Upper lobe of right lung (tissue), 1 donor: ENCODE measurements at regions not wholly inside any gene's neighbourhood (a gene's known extent, or its start where the extent isn't known, plus 50 kb on each side); places are given as distances from the start of the nearest gene placed in this dataset.

Experiments used
- ATAC-seq: fragments of 200-7000 bp; cut with Tn5 transposase; one replicate; pipeline ENCODE4 v1.9.1; 2020; ENCODE audit warnings: mild to moderate bottlenecking, moderate library complexity
- DNase-seq: peaks from one replicate; pipeline ENCODE4 v3.0.0-alpha.2; 2020
- H3K27ac ChIP-seq: fragments of 200-600 bp; one replicate; pipeline ENCODE4 v1.8.0; 2022
- H3K27me3 ChIP-seq: fragments of 200-600 bp; one replicate; pipeline ENCODE4 v1.8.0; 2022; ENCODE audit warnings: mild to moderate bottlenecking
- H3K36me3 ChIP-seq: fragments of 200-600 bp; one replicate; pipeline ENCODE4 v1.8.0; 2022
- H3K4me1 ChIP-seq: fragments of 200-600 bp; one replicate; pipeline ENCODE4 v1.8.0; 2022
- H3K4me3 ChIP-seq: fragments of 200-600 bp; one replicate; pipeline ENCODE4 v1.8.0; 2022; ENCODE audit warnings: mild to moderate bottlenecking
- H3K9me3 ChIP-seq: fragments of 200-600 bp; one replicate; pipeline ENCODE4 v1.8.0; 2022
- CTCF ChIP-seq: fragments of 200-600 bp; IDR thresholded peaks from one replicate; pipeline ENCODE4 v1.8.0; 2022; ENCODE audit warnings: antibody characterized with exemption
- intact Hi-C: fragments of 100-400 bp; cut with DNase I; formaldehyde crosslinking; loops from one replicate; pipeline ENCODE4 v1.11.0; 2022
- donor health status: DM: no; HTN: yes; CAD: no; lungs with severe emphysema.

DNA sequence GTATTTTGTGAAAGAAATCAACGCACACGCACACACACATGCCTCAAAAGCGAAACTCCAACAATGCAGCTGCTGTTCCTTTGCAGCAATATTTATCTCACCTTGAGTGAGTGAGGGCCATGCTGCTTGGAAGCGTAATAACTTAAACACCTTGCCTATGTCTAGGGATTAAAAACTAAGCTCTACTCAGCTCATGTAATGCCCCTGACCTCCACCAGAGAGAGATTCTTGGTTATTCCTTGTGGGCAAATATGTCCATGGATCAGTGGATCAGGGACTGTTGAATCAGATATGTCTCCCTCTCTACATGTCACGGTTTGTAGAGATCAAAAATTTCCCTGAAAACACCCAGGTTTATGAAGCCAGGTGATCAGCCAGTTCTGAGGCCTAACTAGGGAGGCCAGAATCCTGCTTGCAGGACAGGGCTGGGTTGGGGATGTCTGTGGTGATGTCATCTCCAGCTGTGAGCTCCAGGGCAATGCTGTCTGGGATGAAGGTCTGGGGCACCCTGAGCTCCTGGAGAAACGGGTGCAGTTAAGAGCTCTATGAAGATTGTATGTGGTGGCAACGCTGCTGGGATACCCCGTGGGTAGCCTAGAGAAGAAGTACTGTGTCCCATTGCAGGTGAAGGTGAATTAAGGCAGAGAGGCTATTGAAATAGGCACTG lies 149.4 kb downstream of the KCNJ12 start:
- no peak overlapping the region for H3K4me3 ChIP-seq
- DNase-seq (no peak), ATAC-seq (no peak)
- H3K9me3 ChIP-seq = no peaks in the 10 kb centered on the region
- intact Hi-C loops = no loop called here
- no peak overlapping the region for H3K27ac ChIP-seq
- no peak for TF ChIP-seq CTCF
- no peaks in the 10 kb centered on the region for H3K36me3 ChIP-seq
- H3K27me3 ChIP-seq = no peaks in the 10 kb centered on the region
- no peaks in the 10 kb centered on the region for H3K4me1 ChIP-seq

- Histone ChIP-seq H3K36me3 (no peaks in the 10 kb centered on the region), H3K4me3 (no peak overlapping the region), H3K9me3 (no peaks in the 10 kb centered on the region), H3K27ac (no peak overlapping the region), H3K4me1 (no peaks in the 10 kb centered on the region), H3K27me3 (no peaks in the 10 kb centered on the region)
- ATAC-seq (no peak), DNase-seq (no peak)
- TF ChIP-seq CTCF = no peak
- intact Hi-C loops = no loop called here
These were observed 152.0 kb downstream of the KCNJ12 start for GRCh38 chr17:21528031-21528695.

- no peak for TF ChIP-seq CTCF
- DNase-seq (no peak), ATAC-seq (no peak)
- intact Hi-C loops = no loop called here
- Histone ChIP-seq H3K4me1 (no peaks in the 10 kb centered on the region), H3K27me3 (no peaks in the 10 kb centered on the region), H3K27ac (no peak overlapping the region), H3K4me3 (no peak overlapping the region), H3K9me3 (no peaks in the 10 kb centered on the region), H3K36me3 (peaks cover 8% of the 10 kb centered on the region)
These were observed 154.2 kb downstream of the KCNJ12 start for GRCh38 chr17:21530311-21530710.

DNA sequence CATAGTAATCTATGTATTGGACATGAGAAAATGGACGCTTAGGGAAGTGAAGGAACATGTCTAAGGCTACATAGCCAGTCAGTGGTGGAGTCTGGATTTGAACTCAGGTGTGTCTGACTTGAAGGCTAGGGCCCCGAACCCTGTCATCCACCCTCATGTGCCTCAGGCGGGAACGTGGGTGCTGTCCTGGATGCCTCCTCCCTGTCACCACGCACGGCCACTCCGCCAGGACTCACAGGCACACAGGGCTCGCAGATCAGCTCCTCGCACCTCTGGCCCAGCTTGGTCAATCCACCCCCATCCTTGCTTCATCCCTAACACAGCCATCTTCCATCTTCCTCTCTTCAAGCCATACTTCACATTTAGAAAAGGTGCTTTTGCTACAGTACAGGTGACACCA lies 154.7 kb downstream of the KCNJ12 start:
- H3K4me1 ChIP-seq = no peaks in the 10 kb centered on the region
- H3K9me3 ChIP-seq = no peaks in the 10 kb centered on the region
- no peak overlapping the region for H3K27ac ChIP-seq
- DNase-seq (no peak), ATAC-seq (no peak)
- H3K27me3 ChIP-seq = no peaks in the 10 kb centered on the region
- peaks cover 8% of the 10 kb centered on the region for H3K36me3 ChIP-seq
- no peak overlapping the region for H3K4me3 ChIP-seq
- intact Hi-C loops = no loop called here
- TF ChIP-seq CTCF = no peak

GRCh38 chr17:21532763-21533385 lies 156.7 kb downstream of the KCNJ12 start:
- Histone ChIP-seq H3K27me3 (no peaks in the 10 kb centered on the region), H3K36me3 (peaks cover 8% of the 10 kb centered on the region), H3K27ac (no peak overlapping the region), H3K9me3 (no peaks in the 10 kb centered on the region), H3K4me1 (no peaks in the 10 kb centered on the region), H3K4me3 (no peak overlapping the region)
- DNase-seq (no peak), ATAC-seq (no peak)
- intact Hi-C loops = no loop called here
- TF ChIP-seq CTCF = no peak
